Panc1 (cell line): ENCODE measurements at regions not wholly inside any gene's neighbourhood (a gene's known extent, or its start where the extent isn't known, plus 50 kb on each side); places are given as distances from the start of the nearest gene placed in this dataset.

Experiments used
- POLR2AphosphoS5 ChIP-seq: IDR thresholded peaks from 2 replicates; pipeline ENCODE4 v1.6.1; 2012; ENCODE audit warnings: mild to moderate bottlenecking, low read depth, low read length, moderate library complexity
- SIN3A ChIP-seq: IDR thresholded peaks from 2 replicates; pipeline ENCODE4 v1.6.1; 2012; ENCODE audit warnings: low read depth, mild to moderate bottlenecking, low read length, moderate library complexity, borderline replicate concordance; ENCODE audit not compliant: insufficient read depth
- TF ChIP-seq, protein P1 (sequence below), 2 experiments: IDR thresholded peaks; 2 replicates each; pipeline ENCODE4 v1.6.1; 2011 to 2012; ENCODE audit warnings: low read depth in 2 of 2, control low read depth in 1 of 2, low read length in 1 of 2, mild to moderate bottlenecking in 1 of 2, moderate library complexity in 1 of 2; ENCODE audit not compliant: insufficient read depth in 1 of 2
- TF ChIP-seq, protein P2 (sequence below): fragments of 450-650 bp; IDR thresholded peaks from 2 replicates; pipeline ENCODE4 v1.5.1; 2017; ENCODE audit warnings: mild to moderate bottlenecking

DNA sequence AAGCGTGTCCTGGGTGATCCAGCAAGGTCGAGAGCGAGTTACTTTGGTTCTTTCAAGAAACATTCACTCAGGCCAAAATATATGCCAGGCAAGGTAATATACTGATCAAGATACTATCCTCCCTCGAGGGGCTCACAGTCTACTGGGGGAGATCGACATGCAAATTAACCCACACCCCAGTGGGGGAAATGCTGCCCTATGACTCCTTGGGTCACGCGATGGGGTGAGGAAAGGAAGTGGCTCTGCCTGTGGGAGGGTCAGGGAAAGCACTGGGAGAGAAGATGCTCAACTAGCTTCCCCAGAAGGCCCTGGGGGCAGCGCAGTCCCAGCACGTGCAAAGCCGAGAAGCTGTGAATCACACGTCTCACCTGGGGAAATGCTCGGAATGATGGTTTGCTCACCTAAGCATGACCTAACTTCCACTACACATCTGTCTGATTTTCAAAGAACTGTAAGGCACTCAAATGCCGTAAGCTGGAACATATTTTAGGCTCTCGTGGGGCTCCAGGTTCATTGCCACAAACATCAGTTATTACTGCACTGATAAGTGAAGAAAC lies 130.7 kb downstream of the RCN1 start:
- TF ChIP-seq, protein P1, sequence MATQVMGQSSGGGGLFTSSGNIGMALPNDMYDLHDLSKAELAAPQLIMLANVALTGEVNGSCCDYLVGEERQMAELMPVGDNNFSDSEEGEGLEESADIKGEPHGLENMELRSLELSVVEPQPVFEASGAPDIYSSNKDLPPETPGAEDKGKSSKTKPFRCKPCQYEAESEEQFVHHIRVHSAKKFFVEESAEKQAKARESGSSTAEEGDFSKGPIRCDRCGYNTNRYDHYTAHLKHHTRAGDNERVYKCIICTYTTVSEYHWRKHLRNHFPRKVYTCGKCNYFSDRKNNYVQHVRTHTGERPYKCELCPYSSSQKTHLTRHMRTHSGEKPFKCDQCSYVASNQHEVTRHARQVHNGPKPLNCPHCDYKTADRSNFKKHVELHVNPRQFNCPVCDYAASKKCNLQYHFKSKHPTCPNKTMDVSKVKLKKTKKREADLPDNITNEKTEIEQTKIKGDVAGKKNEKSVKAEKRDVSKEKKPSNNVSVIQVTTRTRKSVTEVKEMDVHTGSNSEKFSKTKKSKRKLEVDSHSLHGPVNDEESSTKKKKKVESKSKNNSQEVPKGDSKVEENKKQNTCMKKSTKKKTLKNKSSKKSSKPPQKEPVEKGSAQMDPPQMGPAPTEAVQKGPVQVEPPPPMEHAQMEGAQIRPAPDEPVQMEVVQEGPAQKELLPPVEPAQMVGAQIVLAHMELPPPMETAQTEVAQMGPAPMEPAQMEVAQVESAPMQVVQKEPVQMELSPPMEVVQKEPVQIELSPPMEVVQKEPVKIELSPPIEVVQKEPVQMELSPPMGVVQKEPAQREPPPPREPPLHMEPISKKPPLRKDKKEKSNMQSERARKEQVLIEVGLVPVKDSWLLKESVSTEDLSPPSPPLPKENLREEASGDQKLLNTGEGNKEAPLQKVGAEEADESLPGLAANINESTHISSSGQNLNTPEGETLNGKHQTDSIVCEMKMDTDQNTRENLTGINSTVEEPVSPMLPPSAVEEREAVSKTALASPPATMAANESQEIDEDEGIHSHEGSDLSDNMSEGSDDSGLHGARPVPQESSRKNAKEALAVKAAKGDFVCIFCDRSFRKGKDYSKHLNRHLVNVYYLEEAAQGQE (IDR thresholded peaks at IDR 0.05; ENCODE audit: insufficient read depth in 1 of 2, low read depth in 2 of 2, low read length in 1 of 2), result no peak
- TF ChIP-seq, protein P2, sequence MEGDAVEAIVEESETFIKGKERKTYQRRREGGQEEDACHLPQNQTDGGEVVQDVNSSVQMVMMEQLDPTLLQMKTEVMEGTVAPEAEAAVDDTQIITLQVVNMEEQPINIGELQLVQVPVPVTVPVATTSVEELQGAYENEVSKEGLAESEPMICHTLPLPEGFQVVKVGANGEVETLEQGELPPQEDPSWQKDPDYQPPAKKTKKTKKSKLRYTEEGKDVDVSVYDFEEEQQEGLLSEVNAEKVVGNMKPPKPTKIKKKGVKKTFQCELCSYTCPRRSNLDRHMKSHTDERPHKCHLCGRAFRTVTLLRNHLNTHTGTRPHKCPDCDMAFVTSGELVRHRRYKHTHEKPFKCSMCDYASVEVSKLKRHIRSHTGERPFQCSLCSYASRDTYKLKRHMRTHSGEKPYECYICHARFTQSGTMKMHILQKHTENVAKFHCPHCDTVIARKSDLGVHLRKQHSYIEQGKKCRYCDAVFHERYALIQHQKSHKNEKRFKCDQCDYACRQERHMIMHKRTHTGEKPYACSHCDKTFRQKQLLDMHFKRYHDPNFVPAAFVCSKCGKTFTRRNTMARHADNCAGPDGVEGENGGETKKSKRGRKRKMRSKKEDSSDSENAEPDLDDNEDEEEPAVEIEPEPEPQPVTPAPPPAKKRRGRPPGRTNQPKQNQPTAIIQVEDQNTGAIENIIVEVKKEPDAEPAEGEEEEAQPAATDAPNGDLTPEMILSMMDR, result no peak
- TF ChIP-seq POLR2AphosphoS5 (no peak), SIN3A (no peak)
